ENCODE measurements at regions not wholly inside any gene's neighbourhood (a gene's known extent, or its start where the extent isn't known, plus 50 kb on each side); places are given as distances from the start of the nearest gene placed in this dataset.
"Not testable (repeated sequence)": the region's sequence is repeated elsewhere in the genome, so short reads cannot be mapped to it uniquely, and the experiment has no call there.

- no peak for DNase-seq (ENCODE audit: extremely low read depth in 1 of 2, low read depth in 1 of 2)
These were observed 188.3 kb downstream of the MIB1 start for GRCh38 chr18:21928925-21929324.

GRCh38 chr18:21930177-21930576 lies 189.6 kb downstream of the MIB1 start:
- DNase-seq (ENCODE audit: extremely low read depth in 1 of 2, low read depth in 1 of 2): no peak

- no peak for DNase-seq (ENCODE audit: extremely low read depth in 1 of 2, low read depth in 1 of 2)
These were observed 193.6 kb downstream of the MIB1 start for GRCh38 chr18:21933931-21934765.

GRCh38 chr18:21934766-21935015 lies 194.1 kb downstream of the MIB1 start:
- no peak for DNase-seq (ENCODE audit: extremely low read depth in 1 of 2, low read depth in 1 of 2)

GRCh38 chr18:21943456-21943855 lies 202.9 kb downstream of the MIB1 start:
- no peak for DNase-seq (ENCODE audit: extremely low read depth in 1 of 2, low read depth in 1 of 2)

DNA sequence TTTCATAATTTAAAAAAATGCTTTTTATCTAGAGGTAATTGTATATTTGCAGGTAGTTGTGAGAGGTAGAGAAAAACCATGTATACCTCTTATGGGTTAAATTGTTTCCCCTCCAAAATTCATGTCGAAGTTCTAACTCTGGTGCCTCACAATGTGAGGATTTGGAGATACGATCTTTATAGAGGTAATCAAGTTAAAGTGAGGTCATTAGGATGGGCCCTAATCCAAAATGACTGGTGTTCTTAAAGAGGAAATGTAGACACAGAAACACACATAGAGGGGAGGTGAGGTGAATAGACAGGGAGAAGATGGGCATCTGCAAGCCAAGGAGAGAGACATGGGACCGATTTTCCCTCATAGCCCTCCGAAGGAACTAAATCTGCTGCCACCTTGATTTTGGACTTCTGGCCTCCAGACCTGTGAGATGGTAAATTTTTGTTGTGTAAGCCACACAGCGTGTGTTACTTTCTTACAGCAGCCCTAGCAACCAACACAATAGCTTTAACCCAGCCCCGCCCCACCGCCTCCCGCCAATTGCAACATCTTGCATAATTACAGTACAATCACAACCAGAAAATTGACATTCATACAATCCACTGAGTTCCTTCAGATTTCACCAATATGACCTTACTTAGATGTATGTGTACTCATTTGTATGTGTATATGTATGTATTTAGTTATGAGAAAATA lies 208.9 kb downstream of the MIB1 start:
- no peak for DNase-seq (ENCODE audit: extremely low read depth in 1 of 2, low read depth in 1 of 2)

- peak; percentile 39 to 64 for DNase-seq (ENCODE audit: extremely low read depth in 1 of 2, low read depth in 1 of 2)
These were observed 213.4 kb upstream of the GATA6 start for GRCh38 chr18:21955757-21956652.

DNA sequence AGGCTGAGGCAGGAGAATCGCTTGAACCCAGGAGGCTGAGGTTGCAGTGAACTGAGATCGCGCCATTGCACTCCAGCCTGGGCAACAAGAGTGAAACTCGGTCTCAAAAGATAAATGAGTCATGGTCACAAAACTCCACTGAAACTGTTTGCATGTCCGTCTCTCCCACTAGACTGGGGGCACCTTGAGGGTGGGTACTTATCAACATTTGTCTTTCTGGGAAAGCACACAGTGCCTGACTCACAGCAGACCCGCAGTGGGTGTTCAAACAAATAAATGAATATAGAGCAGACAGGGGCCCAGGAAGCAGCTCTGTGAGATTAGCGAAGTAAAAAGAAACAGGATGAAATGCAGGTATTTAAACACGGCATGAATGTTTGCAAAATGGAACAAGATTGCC lies 211.1 kb upstream of the GATA6 start:
- no peak for DNase-seq (ENCODE audit: extremely low read depth in 1 of 2, low read depth in 1 of 2)

- no peak for DNase-seq (ENCODE audit: extremely low read depth in 1 of 2, low read depth in 1 of 2)
These were observed 210.5 kb upstream of the GATA6 start for GRCh38 chr18:21958707-21959450.

DNA sequence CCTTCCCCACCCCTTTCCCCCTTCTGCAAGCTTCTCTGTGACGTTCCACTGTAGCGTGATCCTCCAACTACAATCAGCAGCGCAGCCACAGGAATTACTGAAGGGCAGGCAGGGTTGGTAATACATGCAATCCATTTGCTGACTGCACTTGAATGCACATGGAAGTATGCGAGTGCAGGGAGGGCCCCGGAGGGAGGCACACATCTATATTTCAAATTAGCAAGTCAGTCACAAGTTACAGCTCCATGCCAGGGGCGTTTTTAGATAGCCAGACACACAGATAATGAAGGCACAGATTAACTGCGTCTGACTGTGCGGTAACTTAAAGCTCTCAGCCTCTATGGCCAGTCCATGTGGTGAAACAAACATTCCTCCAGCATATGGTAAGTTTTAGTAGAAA lies 209.2 kb upstream of the GATA6 start:
- no peak for DNase-seq (ENCODE audit: extremely low read depth in 1 of 2, low read depth in 1 of 2)

GRCh38 chr18:21963336-21963735 lies 206.1 kb upstream of the GATA6 start:
- DNase-seq (ENCODE audit: extremely low read depth in 1 of 2, low read depth in 1 of 2): no peak

DNA sequence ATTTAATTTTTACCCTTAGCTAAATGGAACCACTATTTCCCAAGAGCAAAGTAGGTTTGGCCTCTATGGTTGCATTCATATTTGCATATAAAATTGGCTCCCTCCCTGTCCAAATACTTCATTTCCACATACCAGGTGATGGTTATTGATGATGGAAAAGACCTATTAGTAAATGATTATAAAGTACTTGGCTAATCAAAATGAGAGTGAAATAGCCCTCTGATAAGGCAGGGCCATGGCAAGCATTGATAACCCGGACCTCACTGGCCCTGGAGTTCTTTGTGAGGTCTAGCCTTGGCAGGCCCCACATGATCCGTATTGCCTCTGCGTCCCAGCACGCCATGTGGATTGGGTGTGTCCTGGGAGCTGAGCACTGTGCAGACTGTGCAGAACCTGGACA lies 201.1 kb upstream of the GATA6 start:
- no peak for DNase-seq (ENCODE audit: extremely low read depth in 1 of 2, low read depth in 1 of 2)

- no peak for DNase-seq (ENCODE audit: extremely low read depth in 1 of 2, low read depth in 1 of 2)
These were observed 197.1 kb upstream of the GATA6 start for GRCh38 chr18:21972281-21972680.

DNA sequence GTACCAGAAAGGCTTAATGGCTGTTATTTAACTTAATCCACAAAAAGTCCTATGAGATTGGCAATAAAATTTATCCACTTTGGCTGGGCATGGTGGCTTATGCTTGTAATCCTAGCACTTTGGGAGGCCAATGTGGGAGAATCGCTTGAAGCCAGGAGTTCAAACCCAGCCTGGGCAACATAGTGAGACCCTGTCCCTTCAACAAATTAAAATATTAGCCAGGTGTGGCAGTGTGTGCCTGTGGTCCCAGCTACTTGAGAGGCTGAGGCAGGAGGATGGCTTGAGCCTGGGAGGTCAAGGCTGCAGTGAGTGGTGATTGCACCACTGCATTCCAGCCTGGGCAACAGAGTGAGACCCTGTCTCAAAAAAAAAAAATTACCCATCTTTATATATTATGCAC lies 193.4 kb upstream of the GATA6 start:
- DNase-seq (ENCODE audit: extremely low read depth in 1 of 2, low read depth in 1 of 2): not testable (repeated sequence)

GRCh38 chr18:21978546-21979170 lies 190.7 kb upstream of the GATA6 start:
- no peak for DNase-seq (ENCODE audit: extremely low read depth in 1 of 2, low read depth in 1 of 2)

- no peak for DNase-seq (ENCODE audit: extremely low read depth in 1 of 2, low read depth in 1 of 2)
These were observed 190.2 kb upstream of the GATA6 start for GRCh38 chr18:21979171-21979560.

DNA sequence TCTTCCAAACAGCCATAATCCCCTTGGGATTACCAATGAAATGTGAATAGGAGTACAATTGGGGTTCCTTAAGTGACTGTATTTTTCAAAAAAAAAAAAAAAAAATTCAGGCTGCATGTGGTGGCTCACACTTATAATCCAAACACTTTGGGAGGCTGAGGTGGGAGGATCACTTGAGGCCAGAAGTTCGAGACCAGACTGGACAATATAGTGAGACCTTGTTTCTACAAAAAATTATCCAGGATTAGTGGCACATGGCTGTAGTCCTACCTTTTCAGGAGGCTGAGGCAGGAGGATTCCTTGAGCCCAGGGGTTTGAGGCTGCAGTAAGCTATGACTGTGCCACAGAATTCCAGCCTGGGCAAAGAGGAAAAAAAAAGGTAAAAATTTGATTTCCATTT lies 189.6 kb upstream of the GATA6 start:
- DNase-seq (ENCODE audit: extremely low read depth in 1 of 2, low read depth in 1 of 2): no peak

- no peak for DNase-seq (ENCODE audit: extremely low read depth in 1 of 2, low read depth in 1 of 2)
These were observed 188.6 kb upstream of the GATA6 start for GRCh38 chr18:21980744-21981143.

- DNase-seq (ENCODE audit: extremely low read depth in 1 of 2, low read depth in 1 of 2): not testable (repeated sequence)
These were observed 187.9 kb upstream of the GATA6 start for GRCh38 chr18:21981489-21981888.

GRCh38 chr18:21991081-21991534 lies 178.3 kb upstream of the GATA6 start:
- DNase-seq (ENCODE audit: extremely low read depth in 1 of 2, low read depth in 1 of 2): no peak

Data from stimulated activated CD8-positive, alpha-beta memory T cell treated with anti-CD3 and anti-CD28 coated beads, Interleukin-7, amount 100 ng/mL, for 48 hours (primary cell).